Epithelial cell of esophagus (primary cell): ENCODE measurements at regions not wholly inside any gene's neighbourhood (a gene's known extent, or its start where the extent isn't known, plus 50 kb on each side); places are given as distances from the start of the nearest gene placed in this dataset.

Experiments
- DNase-seq: peaks from one replicate; pipeline ENCODE4 v3.0.0; 2010; ENCODE audit warnings: low read depth
- H3K4me3 ChIP-seq: 2 replicates; pipeline ENCODE4 v1.5.1; 2011; ENCODE audit warnings: mild to moderate bottlenecking, low read length, control low read depth
- TF ChIP-seq, protein P1 (sequence below): IDR thresholded peaks from 2 replicates; pipeline ENCODE4 v1.5.1; 2011; ENCODE audit warnings: low read depth, mild to moderate bottlenecking, low read length, control low read depth, inconsistent platforms; ENCODE audit not compliant: insufficient read depth; ENCODE audit errors: missing control alignments

DNA sequence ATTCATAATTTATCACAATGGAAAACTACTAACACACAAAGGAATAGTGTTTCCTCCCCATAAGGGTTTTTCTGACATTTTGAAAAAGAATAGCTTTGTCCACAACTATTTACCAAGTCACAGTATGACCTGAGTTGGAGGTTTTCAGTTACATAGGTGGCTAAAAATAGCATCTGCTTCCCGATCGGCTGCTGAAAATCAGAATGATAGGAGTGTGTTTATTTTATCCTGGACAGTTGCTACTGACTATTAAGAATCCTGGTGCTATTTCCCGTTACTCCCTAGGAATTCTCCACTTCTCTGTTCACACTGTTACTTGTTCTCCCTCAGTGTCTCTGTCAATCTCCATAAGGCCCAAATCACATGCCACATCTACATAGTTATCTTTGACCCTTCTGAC is 353.9 kb upstream of the RARB start:
- no peak overlapping the region for H3K4me3 ChIP-seq
- DNase-seq = no peak
- TF ChIP-seq, protein P1, sequence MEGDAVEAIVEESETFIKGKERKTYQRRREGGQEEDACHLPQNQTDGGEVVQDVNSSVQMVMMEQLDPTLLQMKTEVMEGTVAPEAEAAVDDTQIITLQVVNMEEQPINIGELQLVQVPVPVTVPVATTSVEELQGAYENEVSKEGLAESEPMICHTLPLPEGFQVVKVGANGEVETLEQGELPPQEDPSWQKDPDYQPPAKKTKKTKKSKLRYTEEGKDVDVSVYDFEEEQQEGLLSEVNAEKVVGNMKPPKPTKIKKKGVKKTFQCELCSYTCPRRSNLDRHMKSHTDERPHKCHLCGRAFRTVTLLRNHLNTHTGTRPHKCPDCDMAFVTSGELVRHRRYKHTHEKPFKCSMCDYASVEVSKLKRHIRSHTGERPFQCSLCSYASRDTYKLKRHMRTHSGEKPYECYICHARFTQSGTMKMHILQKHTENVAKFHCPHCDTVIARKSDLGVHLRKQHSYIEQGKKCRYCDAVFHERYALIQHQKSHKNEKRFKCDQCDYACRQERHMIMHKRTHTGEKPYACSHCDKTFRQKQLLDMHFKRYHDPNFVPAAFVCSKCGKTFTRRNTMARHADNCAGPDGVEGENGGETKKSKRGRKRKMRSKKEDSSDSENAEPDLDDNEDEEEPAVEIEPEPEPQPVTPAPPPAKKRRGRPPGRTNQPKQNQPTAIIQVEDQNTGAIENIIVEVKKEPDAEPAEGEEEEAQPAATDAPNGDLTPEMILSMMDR = no peak

DNA sequence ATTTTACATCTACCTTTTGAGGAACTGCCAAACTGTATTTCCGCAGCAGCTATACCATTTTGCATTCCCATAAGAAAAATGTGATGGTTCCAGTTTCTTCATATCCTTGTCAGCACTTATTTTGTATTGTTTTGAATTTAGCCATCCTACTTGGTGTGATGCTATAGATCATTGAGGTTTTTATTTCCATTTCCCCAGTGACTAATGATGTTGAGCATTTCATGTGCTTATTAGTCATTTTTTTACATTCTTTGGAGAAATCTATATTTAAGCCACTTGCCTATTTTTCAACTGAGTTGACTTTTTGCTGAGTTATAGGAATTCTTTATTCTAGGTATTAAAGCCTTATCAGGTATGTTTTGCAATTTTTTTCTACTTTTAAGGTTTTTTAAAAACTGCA is 347.6 kb upstream of the RARB start:
- H3K4me3 ChIP-seq = no peak overlapping the region
- TF ChIP-seq, protein P1 = no peak
- peak; percentile 0 for DNase-seq

DNA sequence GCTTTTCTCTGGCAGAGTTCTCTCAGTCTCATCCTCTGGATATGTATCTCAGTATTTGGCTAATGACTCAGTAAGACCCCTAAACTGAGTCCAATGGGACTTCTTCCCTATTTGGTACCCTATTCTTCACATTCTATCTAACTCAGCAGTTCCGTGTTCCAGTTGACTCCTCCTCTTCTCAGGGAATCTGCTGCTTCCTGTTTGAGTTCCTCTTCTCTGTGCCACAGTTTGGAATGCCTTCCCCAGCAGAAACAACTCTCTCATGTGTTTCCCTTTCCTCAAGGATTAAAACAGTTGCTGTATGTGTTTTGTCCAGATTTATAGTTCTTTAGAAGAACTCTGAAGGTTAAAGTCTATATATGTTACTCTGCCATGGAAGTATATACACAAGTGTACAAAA is 344.0 kb upstream of the RARB start:
- DNase-seq = no peak
- TF ChIP-seq, protein P1 = no peak
- H3K4me3 ChIP-seq = no peak overlapping the region

DNA sequence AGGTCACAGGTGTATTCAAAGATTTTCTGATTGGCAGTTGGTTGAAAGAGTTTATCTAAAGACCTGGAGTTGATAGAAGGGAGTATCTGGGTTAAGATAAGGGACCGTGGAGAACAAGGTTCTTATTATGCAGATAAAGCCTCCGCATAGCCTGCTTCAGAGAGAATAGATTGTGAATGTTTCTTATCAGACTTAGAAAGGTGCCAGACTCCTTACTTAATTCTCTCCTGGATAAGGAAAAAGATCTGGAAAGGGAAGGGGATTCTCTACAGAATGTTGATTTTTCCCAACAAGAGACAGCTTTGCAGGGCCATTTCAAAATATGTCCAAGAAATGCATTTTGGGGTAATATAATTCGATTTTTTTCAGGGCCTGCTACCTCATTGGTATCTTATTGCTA is 341.3 kb upstream of the RARB start:
- H3K4me3 ChIP-seq = no peak overlapping the region
- TF ChIP-seq, protein P1 = no peak
- no peak for DNase-seq

DNA sequence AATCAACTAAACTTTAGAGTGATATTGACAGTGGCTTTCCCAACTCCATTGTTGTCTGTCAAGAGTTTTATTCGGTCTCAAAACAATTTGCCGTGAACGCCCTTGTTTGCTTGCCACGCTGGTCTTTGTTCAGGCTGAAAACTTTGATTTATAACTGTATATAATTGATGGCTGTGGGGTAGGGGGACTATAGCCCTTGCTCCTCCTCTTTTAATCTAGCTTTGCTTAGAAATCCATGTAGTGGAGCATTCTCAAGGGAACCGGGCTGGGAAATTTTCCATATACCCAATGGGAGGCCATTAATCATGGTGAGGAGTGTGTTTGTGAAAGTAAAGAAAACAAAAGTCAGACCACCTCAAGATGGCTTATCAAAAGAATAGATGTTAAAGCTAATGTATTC is 339.8 kb upstream of the RARB start:
- DNase-seq = no peak
- TF ChIP-seq, protein P1 = no peak
- no peak overlapping the region for H3K4me3 ChIP-seq

DNA sequence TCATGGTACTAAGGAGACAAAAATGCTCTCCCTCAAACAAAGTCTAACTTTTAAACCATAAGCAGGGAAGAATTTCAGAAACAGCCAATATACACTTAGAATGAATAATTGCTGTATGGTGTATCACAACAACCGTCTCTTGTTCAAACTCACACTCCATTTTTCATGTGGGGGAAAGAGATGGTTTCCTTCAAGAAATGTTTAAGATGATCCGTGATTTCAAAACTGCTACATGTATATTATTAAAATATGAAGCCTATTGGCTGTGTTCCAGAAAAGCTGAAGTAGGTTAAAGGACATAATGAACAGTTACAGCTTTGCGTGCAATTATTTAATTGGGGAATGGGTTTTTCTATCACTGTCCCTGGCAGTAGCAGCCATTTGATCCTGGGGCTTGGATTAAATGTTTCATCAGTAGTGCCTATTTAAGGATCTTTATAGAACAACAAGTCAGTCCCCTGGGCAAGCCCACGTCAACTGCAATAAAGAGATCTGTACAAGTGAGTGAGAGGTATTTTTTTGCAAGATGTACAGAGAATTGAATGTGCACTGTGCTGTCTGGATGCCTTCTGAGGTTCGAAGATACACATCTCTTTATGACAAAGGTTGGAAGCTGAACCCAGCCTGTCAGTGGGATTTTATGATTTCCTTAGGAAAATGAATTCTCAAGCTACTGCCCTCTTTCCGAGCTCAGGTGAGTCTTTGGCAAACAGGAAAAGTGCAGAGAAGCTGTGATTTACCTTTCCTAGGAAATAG is 337.2 kb upstream of the RARB start:
- H3K4me3 ChIP-seq = no peak overlapping the region
- no peak for DNase-seq
- TF ChIP-seq, protein P1 = no peak

DNA sequence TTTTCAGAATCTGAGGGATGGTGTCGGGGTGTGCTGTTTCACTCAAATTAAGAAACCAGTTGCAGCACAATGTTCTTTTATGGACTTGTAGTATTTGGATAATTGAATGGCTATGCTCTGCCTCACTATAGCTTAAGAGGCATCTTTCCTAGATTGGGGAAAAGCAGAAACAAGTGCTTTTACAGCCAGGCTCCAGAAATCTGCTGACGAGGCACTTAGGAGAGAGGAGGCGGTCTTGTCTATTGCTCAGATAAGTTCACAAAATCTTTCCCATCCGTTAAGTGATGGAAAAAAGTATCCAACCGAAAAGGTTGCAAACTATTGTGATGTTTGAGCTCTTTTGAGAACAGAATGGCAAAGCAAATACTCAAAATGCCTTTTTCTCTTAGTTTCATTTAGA is 336.1 kb upstream of the RARB start:
- DNase-seq = no peak
- H3K4me3 ChIP-seq = no peak overlapping the region
- TF ChIP-seq, protein P1 = no peak
